Right renal cortex interstitium (tissue), 3 donors: ENCODE measurements at regions not wholly inside any gene's neighbourhood (a gene's known extent, or its start where the extent isn't known, plus 50 kb on each side); places are given as distances from the start of the nearest gene placed in this dataset.

ENCODE experiments used
- DNase-seq, 3 donors: peaks; one replicate each; pipeline ENCODE4 v3.0.0-alpha.2; 2013; ENCODE audit warnings: low read depth in 3 of 3, low spot score in 2 of 3

- no peak for DNase-seq
These were observed 105.2 kb upstream of the VSTM2B start for GRCh38 chr19:29420482-29421195.

- DNase-seq = no peak
These were observed 104.6 kb upstream of the VSTM2B start for GRCh38 chr19:29421196-29421545.

DNA sequence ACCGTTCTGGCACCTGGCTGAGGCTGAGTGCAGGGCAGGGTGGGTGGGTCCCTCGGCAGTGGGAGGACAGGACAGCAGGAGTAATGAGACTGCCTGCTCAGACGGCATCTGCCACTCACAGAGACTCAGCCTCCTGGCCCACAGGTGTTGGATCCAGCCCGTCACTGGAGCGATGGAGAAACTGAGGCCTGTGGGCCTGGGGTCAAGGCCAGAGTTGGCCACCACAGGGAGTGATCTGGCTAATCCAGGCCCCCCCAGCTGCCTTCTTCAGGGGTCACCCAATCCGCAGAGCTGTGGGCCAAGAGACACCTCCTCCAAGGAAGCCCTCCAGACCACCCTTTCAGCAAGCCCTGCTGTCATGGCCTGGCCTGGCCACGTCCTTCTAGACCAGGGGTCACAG, 103.7 kb upstream of the VSTM2B start:
- no peak for DNase-seq

DNA sequence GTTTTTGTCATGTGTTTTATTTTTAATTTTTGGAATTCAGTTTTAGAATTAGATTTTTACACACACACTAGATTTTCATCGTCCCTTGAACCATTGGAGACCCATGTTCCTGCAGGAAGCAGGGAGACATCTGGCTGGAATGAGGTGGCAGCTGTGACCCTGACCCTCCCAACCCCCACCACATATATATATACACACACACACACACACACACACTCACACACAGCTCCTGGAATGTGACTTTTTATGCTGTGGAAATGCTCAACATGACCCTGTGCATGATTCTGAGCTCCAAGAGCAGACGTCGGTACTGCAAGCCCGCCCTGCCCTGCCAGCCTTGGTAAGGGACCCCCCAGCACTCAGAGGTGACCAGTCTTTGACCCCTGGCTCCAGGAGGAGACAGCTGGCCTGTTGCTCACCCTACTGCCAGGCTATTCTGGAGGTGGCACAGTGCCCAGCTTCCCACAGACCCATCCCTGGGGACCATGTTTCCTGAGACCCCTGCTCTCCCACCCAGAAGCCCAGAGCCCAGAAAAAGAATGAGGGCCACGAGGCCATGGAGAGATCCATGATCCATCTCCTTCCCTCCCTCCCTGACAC, 103.2 kb upstream of the VSTM2B start:
- no peak for DNase-seq

DNA sequence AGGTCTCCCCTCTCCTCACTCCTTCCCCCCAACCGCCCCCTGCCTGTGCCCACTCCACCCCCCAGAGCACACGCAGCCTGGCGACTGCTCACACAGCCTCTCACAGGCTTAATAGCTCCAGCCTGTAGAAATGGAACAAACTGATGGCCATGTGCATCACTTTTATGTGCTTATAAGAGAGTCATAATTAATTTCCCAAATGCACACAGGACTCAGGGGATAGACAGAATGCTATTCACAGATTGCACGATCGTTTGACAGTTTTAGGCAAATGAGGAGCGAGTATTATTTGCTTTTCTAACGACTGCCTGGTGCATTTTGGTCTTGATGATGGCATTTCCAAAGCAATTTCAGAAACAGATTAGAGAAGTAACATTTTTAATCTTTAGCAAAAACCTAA, 97.7 kb upstream of the VSTM2B start:
- DNase-seq = no peak

GRCh38 chr19:29429021-29429420, 96.8 kb upstream of the VSTM2B start:
- no peak for DNase-seq

- DNase-seq = no peak
These were observed 96.2 kb upstream of the VSTM2B start for GRCh38 chr19:29429581-29429980.

- no peak for DNase-seq
These were observed 94.5 kb upstream of the VSTM2B start for GRCh38 chr19:29431332-29431731.

GRCh38 chr19:29432677-29433076, 93.1 kb upstream of the VSTM2B start:
- DNase-seq = no peak

GRCh38 chr19:29436591-29437103, 89.1 kb upstream of the VSTM2B start:
- DNase-seq = no peak

DNA sequence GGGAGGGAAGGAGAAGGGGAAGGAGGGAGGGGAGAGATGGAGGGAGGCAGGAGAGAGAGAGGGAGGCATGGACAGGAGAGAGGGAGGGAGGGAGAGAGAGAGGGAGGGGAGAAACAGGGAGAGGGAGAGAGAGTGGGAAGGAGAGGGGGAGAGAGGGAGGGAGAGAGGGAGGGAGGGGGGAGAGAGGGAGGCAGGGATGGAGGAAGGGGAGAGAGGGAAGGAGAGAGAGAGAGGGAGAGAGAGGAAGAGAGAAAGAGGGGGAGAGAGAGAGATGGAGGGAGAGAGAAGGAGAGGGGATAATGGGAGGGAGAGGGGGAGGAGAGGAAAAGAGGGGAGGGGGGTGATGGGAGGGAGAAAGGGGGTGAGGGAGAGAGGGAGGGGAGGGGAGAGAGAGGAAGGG, 86.8 kb upstream of the VSTM2B start:
- DNase-seq = no peak

GRCh38 chr19:29439688-29440550, 85.9 kb upstream of the VSTM2B start:
- no peak for DNase-seq

GRCh38 chr19:29442094-29442493, 83.7 kb upstream of the VSTM2B start:
- DNase-seq = no peak

DNA sequence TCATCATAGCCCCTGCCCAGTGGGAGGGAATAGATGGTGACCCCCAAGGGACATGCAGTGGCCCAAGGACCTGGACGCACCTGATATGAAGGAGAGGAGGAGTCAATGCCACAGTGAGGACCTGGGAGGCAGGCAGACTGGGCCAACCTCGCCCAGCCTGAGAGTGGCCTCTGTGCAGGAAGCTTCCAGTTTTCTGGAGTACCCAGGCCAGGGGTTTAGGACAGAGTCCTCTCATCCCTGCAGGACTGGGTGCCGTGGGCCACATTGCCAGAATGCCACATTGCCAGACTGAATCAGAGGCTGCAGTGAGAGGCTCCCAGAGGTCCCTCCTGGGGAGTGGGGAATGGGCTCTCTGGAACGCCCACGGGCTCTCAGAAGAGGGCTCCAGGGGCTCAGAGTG, 82.9 kb upstream of the VSTM2B start:
- no peak for DNase-seq

DNA sequence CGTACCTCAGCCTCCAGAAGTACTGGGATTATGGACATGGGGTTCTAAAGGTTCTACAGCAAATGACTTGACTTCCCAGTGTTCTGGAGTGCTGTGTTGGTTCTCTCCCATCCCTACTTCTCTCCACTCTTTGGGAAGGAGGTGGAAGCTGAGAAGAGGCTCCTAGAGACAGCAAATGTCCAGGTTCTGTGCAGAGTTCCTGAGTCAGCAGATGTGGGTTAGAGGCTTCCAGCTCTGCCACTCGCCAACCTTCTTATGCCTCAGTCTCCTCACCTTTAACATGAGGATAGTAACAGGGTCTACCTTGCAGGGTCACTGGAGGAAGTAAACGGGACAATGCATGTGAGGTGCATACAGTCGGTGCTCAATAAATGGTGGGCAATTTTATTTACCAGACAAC, 80.5 kb upstream of the VSTM2B start:
- DNase-seq = no peak

GRCh38 chr19:29446361-29446760, 79.4 kb upstream of the VSTM2B start:
- no peak for DNase-seq

DNA sequence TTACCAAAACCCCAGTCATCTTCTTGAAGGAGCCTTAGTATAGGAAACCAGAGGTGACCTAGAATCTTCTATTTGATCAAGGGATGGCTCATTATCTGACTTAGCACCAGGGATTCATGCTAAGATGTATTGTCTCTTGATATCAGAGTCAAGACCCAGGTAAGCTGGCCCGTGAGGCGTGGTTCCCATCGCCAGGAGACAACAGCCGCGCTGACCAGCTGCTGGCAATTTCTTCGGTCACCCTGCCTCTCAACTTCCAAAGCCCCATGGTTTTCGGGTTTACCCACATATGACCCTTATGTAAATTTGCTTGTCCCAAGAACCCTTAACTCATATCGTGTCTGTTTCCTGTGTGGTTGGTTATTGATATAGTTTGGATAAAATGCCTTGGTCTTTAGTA, 77.7 kb upstream of the VSTM2B start:
- DNase-seq = no peak

DNA sequence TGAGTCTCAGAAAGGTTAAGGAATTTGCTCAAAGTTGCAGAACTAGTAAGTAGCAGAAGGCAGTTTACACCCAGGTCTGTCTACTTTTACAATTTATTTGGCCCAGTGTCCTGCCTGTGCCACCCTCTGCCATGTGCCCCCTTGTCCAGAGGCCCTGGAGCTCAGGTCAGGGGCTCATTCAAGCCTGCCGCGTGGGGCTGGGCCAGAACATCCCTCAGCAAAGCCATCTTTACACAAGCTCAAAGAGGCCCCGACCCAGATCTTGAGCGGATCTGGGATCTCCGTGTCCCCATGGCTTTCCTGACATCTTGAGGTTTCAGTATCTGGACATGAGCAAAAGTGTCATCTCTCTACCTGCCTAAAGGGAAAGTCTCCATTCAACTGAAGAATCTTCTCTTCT, 76.4 kb upstream of the VSTM2B start:
- DNase-seq = no peak

- DNase-seq = no peak
These were observed 75.5 kb upstream of the VSTM2B start for GRCh38 chr19:29450306-29450705.

DNA sequence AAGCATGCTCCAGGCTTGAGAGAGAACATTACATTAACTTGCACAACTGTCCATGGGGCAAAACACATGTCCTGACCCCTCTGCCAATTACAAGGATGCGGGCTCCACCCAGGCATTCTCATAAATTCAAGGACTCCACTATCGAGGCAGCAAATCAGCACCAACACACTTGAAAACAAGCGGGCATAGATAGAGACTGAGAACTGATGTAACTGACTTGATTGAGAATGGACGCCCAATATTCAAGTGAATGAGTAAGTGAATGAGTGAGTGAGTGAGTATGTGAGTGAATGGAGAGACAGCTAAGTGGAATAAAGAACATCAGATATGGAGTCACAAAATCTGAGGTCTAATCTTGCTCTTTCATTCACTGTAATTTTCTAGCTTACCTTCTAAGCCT, 75.0 kb upstream of the VSTM2B start:
- DNase-seq = no peak

DNA sequence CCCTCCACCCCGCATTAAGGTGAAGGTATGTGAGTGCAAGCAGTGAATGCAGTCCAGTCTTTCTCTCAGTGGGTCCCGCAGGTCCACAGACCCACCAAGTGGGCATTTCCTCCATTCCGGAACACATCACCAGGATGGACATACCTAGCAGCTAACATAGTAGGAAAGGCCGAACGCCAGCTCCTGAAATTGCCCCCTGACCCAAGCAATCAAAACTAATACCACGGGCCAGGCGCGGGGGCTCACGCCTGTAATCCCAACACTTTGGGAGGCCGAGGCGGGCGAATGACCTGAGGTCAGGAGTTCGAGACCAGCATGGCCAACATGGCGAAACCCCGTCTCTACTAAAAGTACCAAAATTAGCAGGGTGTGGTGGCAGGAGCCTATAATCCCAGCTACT, 71.7 kb upstream of the VSTM2B start:
- no peak for DNase-seq

- no peak for DNase-seq
These were observed 68.4 kb upstream of the VSTM2B start for GRCh38 chr19:29457413-29457812.
